NOMO-1 treated with DMSO at 0.1 percent for 48 hours (cell line): ENCODE measurements at regions not wholly inside any gene's neighbourhood (a gene's known extent, or its start where the extent isn't known, plus 50 kb on each side); places are given as distances from the start of the nearest gene placed in this dataset.

ENCODE experiments used
- DNase-seq: peaks from one replicate; lab custom pipeline; 2025; ENCODE audit not compliant: unreplicated experiment; lab: John Stamatoyannopoulos, UW

DNA sequence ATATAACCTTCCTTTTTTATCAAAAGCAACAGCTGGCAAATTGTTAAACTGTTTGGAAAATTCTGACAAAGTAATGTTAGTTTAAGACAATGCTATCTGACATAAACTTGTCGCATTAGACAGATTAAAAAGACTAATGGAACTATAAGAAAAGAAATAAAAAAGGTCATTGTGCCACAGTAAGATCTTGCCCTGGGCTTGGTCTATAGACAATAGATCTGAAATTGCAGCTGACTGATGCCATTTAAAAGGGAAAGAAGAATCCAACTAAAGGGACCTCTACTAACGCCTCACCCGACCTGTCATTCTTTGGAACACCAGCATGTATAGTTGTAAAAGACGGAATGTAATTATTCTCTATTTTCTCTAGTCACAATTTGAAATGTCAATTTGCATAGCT is 644.4 kb upstream of the GRAMD2B start:
- no peak for DNase-seq

DNA sequence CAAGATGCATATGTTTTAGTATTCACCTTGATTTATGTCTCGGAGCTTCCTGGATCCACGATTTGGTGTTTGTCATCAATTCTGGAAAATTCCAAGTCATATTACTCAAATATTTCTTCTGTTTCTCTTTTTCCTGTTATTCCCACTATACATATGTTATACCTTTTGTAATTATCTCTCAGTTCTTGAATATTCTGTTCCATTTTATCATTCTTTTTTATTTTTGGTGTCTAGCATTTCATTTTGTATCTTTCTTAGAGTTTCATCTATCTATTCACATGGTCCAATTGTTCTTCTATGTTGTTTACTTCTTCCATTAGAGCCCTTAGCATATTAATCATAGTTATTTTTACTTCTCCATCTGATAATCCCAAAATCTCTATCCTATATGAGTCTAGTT is 637.8 kb upstream of the GRAMD2B start:
- no peak for DNase-seq

DNA sequence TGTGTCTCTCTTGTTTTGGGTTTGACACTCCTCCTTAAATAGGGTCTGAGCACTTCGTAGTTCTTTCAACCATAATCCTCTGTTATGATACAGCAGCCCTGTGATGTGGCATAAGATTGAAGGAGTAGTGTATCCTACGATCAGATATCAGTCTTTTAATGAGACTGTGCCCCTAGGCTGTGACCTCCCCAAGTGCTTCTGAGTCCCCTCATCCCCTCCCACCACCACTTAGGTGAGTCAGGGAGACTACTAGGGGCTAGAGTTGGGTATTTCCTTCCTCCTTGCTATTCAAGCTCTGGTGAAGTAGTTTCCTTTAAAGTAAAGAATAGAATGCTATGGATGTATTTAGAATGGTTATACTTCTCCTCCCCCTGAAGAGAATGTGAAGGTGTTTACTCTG is 637.2 kb upstream of the GRAMD2B start:
- DNase-seq, result no peak

DNA sequence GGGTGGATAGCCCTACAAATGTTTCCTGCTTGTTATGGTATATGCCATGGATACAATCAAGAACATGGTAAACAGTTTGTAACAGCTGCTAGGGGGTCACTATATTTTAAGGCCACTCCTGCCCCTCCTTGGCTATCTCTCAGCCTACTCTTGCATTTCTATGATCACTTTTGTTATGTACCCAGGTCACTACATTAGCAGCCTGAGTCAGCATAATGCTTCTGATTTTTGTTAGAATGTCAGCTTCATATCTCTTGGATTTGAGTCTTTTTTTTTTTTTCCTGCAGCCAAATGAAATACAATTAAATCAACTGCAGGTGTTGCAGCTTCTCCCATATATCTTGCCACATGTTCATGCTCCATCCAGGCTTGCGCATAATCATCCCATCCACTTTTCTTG is 629.7 kb upstream of the GRAMD2B start:
- no peak for DNase-seq

DNA sequence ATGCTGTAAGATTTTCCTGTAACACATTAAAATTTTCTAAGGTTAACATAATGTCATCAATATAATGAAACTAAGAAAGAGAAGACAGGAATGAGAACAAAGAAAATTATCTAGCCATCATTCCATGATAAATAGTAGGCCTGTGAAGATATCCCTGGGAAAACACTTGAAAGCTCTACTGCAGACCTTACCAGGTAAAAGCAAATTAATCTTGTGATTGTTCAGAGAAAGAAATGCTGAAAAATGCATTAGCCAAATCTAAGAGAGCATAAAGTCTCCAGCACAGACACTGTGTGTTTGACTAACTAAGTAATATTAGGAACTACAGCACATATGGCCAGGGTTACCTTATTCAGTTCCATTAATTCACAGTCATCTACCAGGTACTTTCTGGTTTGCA is 628.3 kb upstream of the GRAMD2B start:
- no peak for DNase-seq

DNA sequence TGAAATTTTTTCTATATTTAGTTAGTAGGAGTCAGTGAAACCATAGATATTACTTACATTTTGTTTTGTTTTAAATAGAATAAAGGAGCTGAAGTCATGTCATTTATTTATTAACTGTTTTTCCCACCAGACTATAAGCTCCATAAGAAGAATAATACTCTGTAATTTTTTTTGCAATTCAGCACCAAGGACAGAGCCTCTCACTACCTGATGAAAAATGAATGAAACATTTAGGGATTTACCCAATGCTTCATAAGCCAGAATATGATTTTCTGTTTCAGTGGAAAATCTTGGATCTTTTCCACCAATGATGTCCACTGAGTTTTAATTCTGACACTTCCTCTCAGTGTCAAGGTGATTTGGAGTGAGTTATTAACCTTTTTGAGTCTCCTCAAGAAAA is 624.9 kb upstream of the GRAMD2B start:
- peak; percentile 4 for DNase-seq

DNA sequence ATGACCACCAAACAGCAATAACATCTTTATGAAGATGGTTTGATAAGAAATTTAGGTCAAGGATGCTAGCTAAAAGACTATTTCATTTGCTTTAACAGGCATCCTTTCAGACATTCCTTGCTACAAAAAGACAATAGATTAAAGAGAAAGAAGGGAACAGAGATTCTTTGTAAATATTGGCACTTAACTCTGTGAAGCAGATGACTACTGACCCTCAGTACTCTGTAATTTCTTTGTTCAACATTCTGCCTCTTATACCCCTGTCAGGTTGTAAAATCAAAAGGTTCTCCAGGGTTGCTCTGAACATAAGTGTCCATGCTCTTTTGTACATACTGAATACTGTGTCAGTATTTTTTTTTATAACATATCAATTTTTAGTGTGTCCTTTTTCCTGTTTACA is 610.6 kb upstream of the GRAMD2B start:
- no peak for DNase-seq

DNA sequence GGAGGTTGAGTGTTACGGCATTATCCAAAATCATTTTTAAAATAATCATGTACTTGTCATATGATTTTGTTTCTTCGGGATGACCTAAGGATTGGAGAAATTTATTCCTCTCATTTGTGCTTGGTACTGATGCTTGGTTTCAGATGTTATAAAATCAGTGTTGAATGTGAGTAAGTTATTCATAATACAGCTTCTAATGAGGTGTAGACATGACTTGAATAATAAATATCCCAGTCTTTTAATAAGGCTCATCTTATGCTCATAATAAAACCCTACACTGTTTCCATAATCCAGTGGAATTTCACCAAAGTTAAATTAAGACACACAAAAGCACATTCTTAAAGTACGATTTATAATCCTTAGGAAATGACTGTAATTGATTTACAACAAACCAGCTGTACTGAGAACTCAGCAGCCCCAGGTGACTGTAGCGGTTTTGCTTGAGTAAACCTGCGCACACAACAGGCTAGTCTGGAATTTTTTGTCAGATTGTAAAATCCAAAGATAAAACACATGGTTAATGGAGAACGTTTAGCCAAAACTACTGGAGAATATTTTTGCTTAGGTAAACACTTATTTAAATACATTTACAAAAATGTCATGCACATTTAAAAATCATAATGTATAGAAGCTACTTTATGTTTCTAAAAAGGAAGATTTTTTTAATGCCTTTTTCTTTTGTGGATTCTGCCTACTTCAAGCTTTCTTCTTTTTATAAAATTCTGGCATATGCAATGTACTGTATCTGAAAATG is 609.8 kb upstream of the GRAMD2B start:
- DNase-seq, result no peak

- DNase-seq, result no peak
Observed at GRCh38 chr5:125814119-125814518, 609.1 kb upstream of the GRAMD2B start.

DNA sequence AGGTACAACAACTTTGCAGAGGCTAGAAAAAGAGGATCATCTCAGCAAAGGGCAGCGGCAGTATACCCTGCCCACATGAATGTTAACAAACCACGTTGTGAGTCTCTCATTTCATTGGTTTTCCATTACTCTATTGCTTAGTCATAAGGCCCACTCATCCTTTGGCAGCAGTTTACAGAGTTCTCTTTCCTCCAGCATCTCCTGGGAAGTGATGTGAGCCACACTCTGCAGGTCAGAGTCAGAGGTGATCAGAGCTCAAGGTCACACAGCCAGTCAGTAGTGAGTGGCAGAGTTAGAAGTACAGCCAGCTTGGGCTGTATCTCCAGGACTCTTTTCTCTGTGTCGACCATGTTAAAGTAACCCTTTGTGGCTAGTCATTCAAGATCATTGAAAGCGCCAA is 599.6 kb upstream of the GRAMD2B start:
- DNase-seq, result no peak

- DNase-seq, result no peak
Observed at GRCh38 chr5:125826214-125826613, 597.0 kb upstream of the GRAMD2B start.

- DNase-seq, result no peak
Observed at GRCh38 chr5:125829349-125829748, 593.9 kb upstream of the GRAMD2B start.

- no peak for DNase-seq
Observed at GRCh38 chr5:125833398-125833797, 589.8 kb upstream of the GRAMD2B start.

DNA sequence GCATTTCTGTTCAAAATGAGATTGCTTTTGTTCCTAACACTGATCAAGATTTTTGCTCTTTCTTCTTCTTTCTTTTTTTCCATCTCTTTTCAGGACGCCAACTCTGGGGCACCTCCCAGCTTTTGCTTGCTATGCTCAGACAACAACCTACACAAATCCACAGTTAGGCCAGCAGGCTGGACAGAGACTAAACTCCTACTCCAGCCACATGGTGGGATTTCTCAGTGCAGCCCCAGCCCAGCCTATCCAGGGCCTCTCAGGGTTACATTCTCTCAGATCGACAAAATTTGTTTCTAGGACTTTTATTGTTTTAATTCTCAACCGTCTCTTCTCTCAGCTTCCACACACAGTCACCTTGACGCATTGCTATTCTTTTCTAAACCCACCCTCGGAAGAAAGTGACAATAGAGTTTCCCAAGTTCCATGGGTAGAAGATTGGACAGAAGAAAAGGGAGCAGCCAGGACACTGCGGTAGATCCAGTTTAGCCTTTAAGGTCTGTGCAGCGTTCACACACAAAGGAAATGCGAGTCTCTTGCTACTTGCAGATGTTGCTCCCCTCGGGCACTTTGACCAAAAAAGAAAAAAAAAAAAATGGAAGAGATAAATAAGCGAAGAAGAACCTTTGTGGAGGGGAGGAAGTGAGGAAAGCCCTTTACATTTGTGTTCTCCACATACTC is 588.6 kb upstream of the GRAMD2B start:
- DNase-seq, result no peak

- DNase-seq, result no peak
Observed at GRCh38 chr5:125835293-125836172, 587.7 kb upstream of the GRAMD2B start.

DNA sequence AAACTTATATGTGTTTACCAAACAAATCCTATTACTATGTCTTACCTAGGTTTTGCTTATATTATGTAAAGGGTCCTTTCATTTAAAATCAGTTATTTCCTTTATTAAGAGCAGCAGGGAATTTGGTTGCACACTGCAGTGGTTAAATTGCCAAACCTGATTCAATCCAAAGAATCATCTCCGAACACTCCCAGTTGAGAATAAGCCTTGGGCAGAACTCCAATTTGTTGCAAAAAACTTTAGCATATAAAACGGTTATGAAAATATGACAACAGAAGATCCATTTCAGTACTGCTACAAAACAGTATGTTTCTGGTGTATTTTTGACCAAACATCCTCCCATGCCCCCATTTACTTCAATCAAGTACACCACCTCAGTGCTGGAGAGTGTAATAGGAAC is 587.0 kb upstream of the GRAMD2B start:
- no peak for DNase-seq

DNA sequence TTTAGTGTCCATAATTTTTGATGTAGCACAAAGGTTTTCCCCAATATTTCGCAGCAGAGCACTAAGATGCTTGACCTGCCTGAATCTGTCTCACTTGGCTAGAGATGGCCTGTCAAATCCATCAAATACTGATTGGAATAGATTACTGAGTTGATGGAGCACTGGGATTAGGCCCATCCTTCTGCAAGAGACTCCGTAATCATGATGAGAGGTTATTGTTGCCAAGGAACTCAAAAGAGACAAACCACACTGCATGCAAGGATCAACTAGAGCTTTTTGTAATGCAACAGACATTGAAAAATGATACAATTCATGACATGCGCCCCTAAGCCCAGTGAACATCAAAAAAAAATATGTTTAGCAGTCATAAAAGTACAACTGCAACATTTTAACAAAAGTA is 585.3 kb upstream of the GRAMD2B start:
- DNase-seq, result no peak

- DNase-seq, result no peak
Observed at GRCh38 chr5:125847561-125847960, 575.6 kb upstream of the GRAMD2B start.

DNA sequence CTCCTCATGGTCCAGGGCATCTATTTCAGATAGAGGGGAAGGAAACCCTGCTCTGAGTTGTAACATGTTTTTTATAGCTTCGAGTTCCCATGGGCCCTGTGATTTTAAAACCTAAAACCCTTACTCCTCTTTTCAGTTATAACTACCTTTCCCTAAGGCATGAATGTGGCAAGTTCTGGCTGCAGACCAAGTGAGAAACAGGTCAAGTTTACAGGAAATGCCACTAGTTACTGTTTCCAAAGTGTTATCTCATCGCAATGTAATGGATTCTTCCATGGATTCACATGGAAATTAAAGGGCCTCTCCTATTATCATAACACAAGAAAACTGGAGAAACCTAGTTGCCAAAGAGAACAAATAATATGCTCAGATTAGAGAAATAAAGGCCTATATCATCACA is 574.5 kb upstream of the GRAMD2B start:
- DNase-seq, result no peak

DNA sequence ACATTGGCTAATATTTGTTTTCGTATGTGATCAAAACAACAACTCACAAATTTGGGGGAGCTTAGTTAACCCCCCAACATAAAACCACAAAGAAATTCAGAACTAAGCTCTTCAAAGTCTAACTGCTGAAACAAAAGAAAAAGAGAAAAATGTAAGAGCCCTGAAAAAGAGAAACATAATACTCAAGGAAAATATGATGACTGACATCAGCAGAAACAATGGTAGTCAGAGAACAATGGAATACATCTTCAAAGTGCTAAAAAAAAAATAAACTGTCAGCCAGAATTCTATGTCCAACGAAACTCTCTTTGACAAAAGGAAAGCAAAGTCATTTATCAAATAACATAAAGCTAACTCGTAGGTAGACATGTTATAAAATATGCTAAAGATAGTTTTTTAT is 566.3 kb upstream of the GRAMD2B start:
- DNase-seq, result no peak

GRCh38 chr5:125863579-125863978 is 559.6 kb upstream of the GRAMD2B start:
- no peak for DNase-seq
